CD14-positive monocyte (primary cell): ENCODE measurements at regions not wholly inside any gene's neighbourhood (a gene's known extent, or its start where the extent isn't known, plus 50 kb on each side); places are given as distances from the start of the nearest gene placed in this dataset.

Experiments used
- DNase-seq, 3 donors: peaks; one replicate each; pipeline ENCODE4 v3.0.0-alpha.2; 2011 to 2022
- H2AFZ ChIP-seq: 2 replicates; pipeline ENCODE4 v1.6.0; 2012; ENCODE audit warnings: mild to moderate bottlenecking, low read depth, low read length, inconsistent platforms; ENCODE audit not compliant: insufficient read depth, poor library complexity, severe bottlenecking
- H3K27ac ChIP-seq, 2 donors: 1 replicate in 1 of 2; 2 replicates in 1 of 2; pipeline ENCODE4 v1.5.1; 2012 to 2013; ENCODE audit warnings: low read length in 2 of 2, control low read depth in 1 of 2, inconsistent platforms in 1 of 2, low read depth in 1 of 2, mild to moderate bottlenecking in 1 of 2
- H3K27me3 ChIP-seq, 2 donors: one replicate each; pipeline versions ENCODE4 v1.6.0 to v1.6.1; 2011 to 2013; ENCODE audit warnings: low read length in 2 of 2; ENCODE audit not compliant: control insufficient read depth in 2 of 2, insufficient read depth in 2 of 2
- H3K36me3 ChIP-seq, 2 donors: replicated peaks in 1 of 2; 1 replicate in 1 of 2; 2 replicates in 1 of 2; pipeline versions ENCODE4 v1.5.1 to v1.6.1; 2012 to 2013; ENCODE audit warnings: low read length in 2 of 2, control low read depth in 1 of 2, inconsistent platforms in 1 of 2, mild to moderate bottlenecking in 1 of 2; ENCODE audit not compliant: insufficient read depth in 2 of 2, control insufficient read depth in 1 of 2
- H3K4me1 ChIP-seq, 2 donors: 1 replicate in 1 of 2; 2 replicates in 1 of 2; pipeline versions ENCODE4 v1.5.1 to v1.6.1; 2012 to 2013; ENCODE audit warnings: low read length in 2 of 2, control low read depth in 1 of 2, inconsistent platforms in 1 of 2, mild to moderate bottlenecking in 1 of 2, moderate library complexity in 1 of 2; ENCODE audit not compliant: insufficient read depth in 2 of 2, control insufficient read depth in 1 of 2
- H3K4me2 ChIP-seq: replicated peaks from 2 replicates; pipeline ENCODE3; 2012; ENCODE audit warnings: low read length, moderate library complexity, mild to moderate bottlenecking; ENCODE audit not compliant: poor library complexity, severe bottlenecking; ENCODE audit errors: extremely low read depth
- H3K4me3 ChIP-seq, 3 experiments: fragments of 200-600 bp in 1 of 3; sonication (generic) in 1 of 3; replicated peaks in 1 of 3; 1 replicate in 2 of 3; 2 replicates in 1 of 3; pipeline ENCODE4 v1.5.1; 2011 to 2013; ENCODE audit warnings: low read length in 3 of 3, mild to moderate bottlenecking in 3 of 3, control low read depth in 2 of 3, low read depth in 2 of 3, inconsistent platforms in 1 of 3, moderate library complexity in 1 of 3
- H3K79me2 ChIP-seq: 2 replicates; pipeline ENCODE4 v1.6.0; 2012; ENCODE audit warnings: mild to moderate bottlenecking, control low read depth, inconsistent platforms, low read length, moderate library complexity; ENCODE audit not compliant: insufficient read depth
- H3K9ac ChIP-seq: 2 replicates; pipeline ENCODE4 v1.6.0; 2017; ENCODE audit warnings: low read length, mild to moderate bottlenecking; ENCODE audit not compliant: insufficient read depth, poor library complexity, severe bottlenecking
- H3K9me3 ChIP-seq, 2 donors: replicated peaks in 1 of 2; 1 replicate in 1 of 2; 2 replicates in 1 of 2; pipeline versions ENCODE4 v1.5.1 to v1.6.1; 2012 to 2013; ENCODE audit warnings: low read length in 2 of 2, control low read depth in 1 of 2; ENCODE audit not compliant: control insufficient read depth in 1 of 2, insufficient read depth in 1 of 2
- H4K20me1 ChIP-seq: 2 replicates; pipeline ENCODE4 v1.6.0; 2012; ENCODE audit warnings: mild to moderate bottlenecking, low read length, control low read depth, moderate library complexity; ENCODE audit not compliant: insufficient read depth
- H3K27ac Mint-ChIP-seq, 7 donors: one replicate each; pipeline ENCODE4 v1.8.0; 2020; ENCODE audit warnings: mild to moderate bottlenecking in 7 of 7, mixed read lengths in 7 of 7, moderate library complexity in 6 of 7, inconsistent platforms in 2 of 7
- H3K27me3 Mint-ChIP-seq, 3 donors: one replicate each; pipeline ENCODE4 v1.8.0; 2021 to 2022; ENCODE audit warnings: low read depth in 3 of 3, mild to moderate bottlenecking in 3 of 3, mixed read lengths in 3 of 3, moderate library complexity in 3 of 3, inconsistent platforms in 1 of 3
- H3K36me3 Mint-ChIP-seq, 2 donors: one replicate each; pipeline ENCODE4 v1.8.0; 2020; ENCODE audit warnings: mixed read lengths in 2 of 2, inconsistent platforms in 1 of 2, mild to moderate bottlenecking in 1 of 2
- H3K4me1 Mint-ChIP-seq: one replicate; pipeline ENCODE4 v1.8.0; 2020; ENCODE audit warnings: mild to moderate bottlenecking, mixed read lengths
- H3K4me3 Mint-ChIP-seq, 2 donors: one replicate each; pipeline ENCODE4 v1.8.0; 2020; ENCODE audit warnings: mild to moderate bottlenecking in 2 of 2, mixed read lengths in 2 of 2, moderate library complexity in 1 of 2
- H3K9me3 Mint-ChIP-seq, 7 donors: one replicate each; pipeline ENCODE4 v1.8.0; 2020 to 2022; ENCODE audit warnings: mixed read lengths in 7 of 7, mild to moderate bottlenecking in 6 of 7, moderate library complexity in 6 of 7, inconsistent platforms in 2 of 7
- CTCF ChIP-seq: fragments of 200-600 bp; IDR thresholded peaks from one replicate; pipeline ENCODE4 v1.8.0; 2022; ENCODE audit warnings: antibody characterized with exemption, mild to moderate bottlenecking
- WGBS: methylation state at CpG from one replicate; pipeline ENCODE4 v1.1.5; 2013; ENCODE audit warnings: missing lambda C conversion rate; ENCODE audit not compliant: insufficient coverage; 5-methylcytosine and 5-hydroxymethylcytosine counted together
- intact Hi-C, 2 donors: fragments of 100-400 bp; cut with micrococcal nuclease; formaldehyde crosslinking; loops; one replicate each; pipeline versions ENCODE4 v1.15.0 to v1.15.1; 2023

GRCh38 chr4:79182209-79182608 lies 143.7 kb downstream of the NAA11 start:
- Mint-ChIP-seq H3K4me3 (no peak overlapping the region), H3K27ac (no peak overlapping the region), H3K27me3 (peaks cover 0 to 5% (median 0%) of the 10 kb centered on the region in 3 donors), H3K4me1 (no peaks in the 10 kb centered on the region), H3K9me3 (peaks cover 0 to 7% (median 4%) of the 10 kb centered on the region in 7 donors), H3K36me3 (no peaks in the 10 kb centered on the region)
- Histone ChIP-seq H2AFZ (no peak overlapping the region), H3K4me2 (no peak overlapping the region), H3K9me3 (no peaks in the 10 kb centered on the region), H3K79me2 (no peaks in the 10 kb centered on the region), H3K9ac (no peak overlapping the region), H3K27me3 (no peaks in the 10 kb centered on the region), H3K36me3 (no peaks in the 10 kb centered on the region), H3K4me3 (no peak overlapping the region), H3K27ac (no peak overlapping the region), H3K4me1 (no peaks in the 10 kb centered on the region), H4K20me1 (no peaks in the 10 kb centered on the region)
- WGBS, result no CpG with 5 or more reads among the region's 3 CpGs
- no peak for DNase-seq
- intact Hi-C loops, result no loop called here
- TF ChIP-seq CTCF, result no peak

- Mint-ChIP-seq H3K27ac (no peak overlapping the region), H3K27me3 (peaks cover 0 to 5% (median 0%) of the 10 kb centered on the region in 3 donors), H3K4me3 (no peak overlapping the region), H3K36me3 (no peaks in the 10 kb centered on the region), H3K9me3 (peaks cover 0 to 7% (median 4%) of the 10 kb centered on the region in 7 donors), H3K4me1 (no peaks in the 10 kb centered on the region)
- Histone ChIP-seq H2AFZ (no peak overlapping the region), H3K9ac (no peak overlapping the region), H3K9me3 (no peaks in the 10 kb centered on the region), H3K4me3 (no peak overlapping the region), H3K79me2 (no peaks in the 10 kb centered on the region), H3K4me1 (no peaks in the 10 kb centered on the region), H4K20me1 (no peaks in the 10 kb centered on the region), H3K36me3 (no peaks in the 10 kb centered on the region), H3K4me2 (no peak overlapping the region), H3K27ac (no peak overlapping the region), H3K27me3 (no peaks in the 10 kb centered on the region)
- DNase-seq, result no peak
- no CpG with 5 or more reads among the region's 7 CpGs for WGBS
- TF ChIP-seq CTCF, result no peak
- intact Hi-C loops, result no loop called here
Measured at GRCh38 chr4:79181190-79181589, 144.7 kb downstream of the NAA11 start.
